Muscle layer of duodenum (tissue), 2 donors: ENCODE measurements at regions not wholly inside any gene's neighbourhood (a gene's known extent, or its start where the extent isn't known, plus 50 kb on each side); places are given as distances from the start of the nearest gene placed in this dataset.
"Not testable (repeated sequence)": the region's sequence is repeated elsewhere in the genome, so short reads cannot be mapped to it uniquely, and the experiment has no call there.

Source experiments
- H3K27ac ChIP-seq: one replicate; pipeline ENCODE4 v1.7.0; 2013; ENCODE audit warnings: mild to moderate bottlenecking, low read length
- H3K27me3 ChIP-seq: one replicate; pipeline ENCODE4 v1.7.0; 2013; ENCODE audit warnings: low read depth, mild to moderate bottlenecking, control low read depth, low read length
- H3K36me3 ChIP-seq, 2 donors: one replicate each; pipeline ENCODE4 v1.7.0; 2013; ENCODE audit warnings: low read length in 2 of 2, control low read depth in 1 of 2, mild to moderate bottlenecking in 1 of 2; ENCODE audit not compliant: insufficient read depth in 2 of 2, control insufficient read depth in 1 of 2
- H3K4me1 ChIP-seq, 2 donors: one replicate each; pipeline ENCODE4 v1.7.0; 2013; ENCODE audit warnings: low read length in 2 of 2, mild to moderate bottlenecking in 2 of 2, control low read depth in 1 of 2, moderate library complexity in 1 of 2; ENCODE audit not compliant: insufficient read depth in 2 of 2, control insufficient read depth in 1 of 2
- H3K4me3 ChIP-seq, 2 donors: one replicate each; pipeline ENCODE4 v1.7.0; 2013; ENCODE audit warnings: low read length in 2 of 2, low read depth in 1 of 2, mild to moderate bottlenecking in 1 of 2
- H3K9me3 ChIP-seq, 2 donors: one replicate each; pipeline ENCODE4 v1.7.0; 2013; ENCODE audit warnings: low read length in 2 of 2, control low read depth in 1 of 2, mild to moderate bottlenecking in 1 of 2; ENCODE audit not compliant: control insufficient read depth in 1 of 2
- donor health status: healthy.

- Histone ChIP-seq H3K4me1 (no peaks in the 10 kb centered on the region), H3K27ac (no peak overlapping the region), H3K36me3 (no peaks in the 10 kb centered on the region), H3K4me3 (no peak overlapping the region), H3K27me3 (no peaks in the 10 kb centered on the region), H3K9me3 (peaks cover 0 to 20% of the 10 kb centered on the region in 2 donors)
Measured at GRCh38 chr6:86529635-86530034, 407.7 kb upstream of the HTR1E start.

- Histone ChIP-seq H3K4me1 (no peaks in the 10 kb centered on the region), H3K4me3 (no peak overlapping the region), H3K36me3 (no peaks in the 10 kb centered on the region), H3K27ac (no peak overlapping the region), H3K9me3 (peaks cover 0 to 28% of the 10 kb centered on the region in 2 donors), H3K27me3 (no peaks in the 10 kb centered on the region)
Measured at GRCh38 chr6:86526238-86526637, 411.1 kb upstream of the HTR1E start.

DNA sequence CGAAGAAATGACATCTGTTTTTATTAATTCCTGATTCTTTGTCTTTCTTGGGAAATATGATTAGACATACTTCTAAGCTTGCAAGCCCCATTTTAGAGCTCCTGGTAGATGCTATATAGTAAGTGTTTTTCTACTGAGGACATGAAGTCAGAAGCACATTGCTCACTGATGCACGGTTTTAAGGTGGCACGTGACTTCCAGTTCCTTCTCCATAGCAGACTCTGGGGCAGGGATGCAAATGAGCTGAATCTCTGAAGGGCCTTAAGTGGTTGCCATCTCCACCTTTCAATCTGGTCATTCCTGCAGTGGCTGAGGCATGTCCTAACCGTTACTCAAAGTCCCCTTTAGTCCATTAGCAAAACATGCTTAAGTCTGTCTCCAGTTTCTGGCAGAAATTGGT lies 421.2 kb upstream of the HTR1E start:
- H3K4me3 ChIP-seq = no peak overlapping the region
- H3K27ac ChIP-seq = no peak overlapping the region
- no peaks in the 10 kb centered on the region for H3K27me3 ChIP-seq
- H3K4me1 ChIP-seq = no peaks in the 10 kb centered on the region
- H3K9me3 ChIP-seq = no peaks in the 10 kb centered on the region
- H3K36me3 ChIP-seq = no peaks in the 10 kb centered on the region

- Histone ChIP-seq H3K36me3 (no peaks in the 10 kb centered on the region), H3K27me3 (no peaks in the 10 kb centered on the region), H3K27ac (no peak overlapping the region), H3K9me3 (no peaks in the 10 kb centered on the region), H3K4me3 (no peak overlapping the region), H3K4me1 (no peaks in the 10 kb centered on the region)
Measured at GRCh38 chr6:86511962-86512361, 425.4 kb upstream of the HTR1E start.

DNA sequence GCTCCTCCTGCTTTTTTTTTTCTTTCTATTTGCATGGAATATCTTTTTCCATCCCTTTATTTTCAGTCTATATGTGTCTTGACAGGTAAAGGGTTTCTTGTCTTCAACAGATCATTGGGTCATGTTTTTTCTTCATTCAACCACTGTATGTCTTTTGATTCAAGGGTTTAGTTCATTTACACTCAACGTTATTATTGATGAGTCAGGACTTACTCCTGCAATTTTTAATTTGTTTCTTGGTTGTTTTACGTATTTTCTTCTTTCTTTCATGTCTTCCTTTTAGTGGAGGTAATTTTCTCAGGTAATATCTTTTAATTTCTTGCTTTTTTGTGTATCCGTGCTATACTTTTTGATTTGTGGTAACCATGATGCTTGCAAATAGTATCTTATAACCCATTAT lies 429.1 kb upstream of the HTR1E start:
- H3K4me1 ChIP-seq = no peaks in the 10 kb centered on the region
- no peak overlapping the region for H3K4me3 ChIP-seq
- no peak overlapping the region for H3K27ac ChIP-seq
- H3K27me3 ChIP-seq = no peaks in the 10 kb centered on the region
- H3K36me3 ChIP-seq = no peaks in the 10 kb centered on the region
- no peaks in the 10 kb centered on the region for H3K9me3 ChIP-seq

DNA sequence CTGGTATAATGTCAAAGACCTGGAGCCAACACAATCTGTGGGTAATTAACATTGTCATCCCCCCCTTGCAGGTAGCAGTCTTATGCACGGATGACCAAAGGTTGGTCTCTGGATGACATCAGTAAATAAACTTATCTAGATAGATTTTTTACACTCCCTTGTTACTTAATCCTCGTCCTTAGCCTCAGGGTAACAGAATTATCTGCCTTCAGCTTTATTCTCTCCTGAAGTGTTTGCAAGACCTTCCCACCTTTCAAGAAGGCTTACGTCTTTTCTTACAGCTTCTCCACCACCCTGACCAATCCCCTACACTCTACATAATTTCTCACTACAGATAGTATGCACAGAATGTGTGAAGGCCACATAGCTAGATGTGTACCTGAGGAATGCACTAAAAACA lies 434.8 kb upstream of the HTR1E start:
- Histone ChIP-seq H3K9me3 (peaks cover 0 to 5% of the 10 kb centered on the region in 2 donors), H3K27ac (no peak overlapping the region), H3K4me1 (no peaks in the 10 kb centered on the region), H3K27me3 (no peaks in the 10 kb centered on the region), H3K4me3 (no peak overlapping the region), H3K36me3 (no peaks in the 10 kb centered on the region)

GRCh38 chr6:86500035-86500434 lies 437.3 kb upstream of the HTR1E start:
- H3K9me3 ChIP-seq = peaks cover 0 to 8% of the 10 kb centered on the region in 2 donors
- H3K27ac ChIP-seq = no peak overlapping the region
- H3K27me3 ChIP-seq = no peaks in the 10 kb centered on the region
- no peaks in the 10 kb centered on the region for H3K36me3 ChIP-seq
- no peaks in the 10 kb centered on the region for H3K4me1 ChIP-seq
- no peak overlapping the region for H3K4me3 ChIP-seq

- not testable (repeated sequence) for H3K4me1 ChIP-seq, H3K36me3 ChIP-seq, H3K9me3 ChIP-seq, H3K27ac ChIP-seq, H3K4me3 ChIP-seq, H3K27me3 ChIP-seq
Measured at GRCh38 chr6:86489042-86489441, 448.3 kb upstream of the HTR1E start.

DNA sequence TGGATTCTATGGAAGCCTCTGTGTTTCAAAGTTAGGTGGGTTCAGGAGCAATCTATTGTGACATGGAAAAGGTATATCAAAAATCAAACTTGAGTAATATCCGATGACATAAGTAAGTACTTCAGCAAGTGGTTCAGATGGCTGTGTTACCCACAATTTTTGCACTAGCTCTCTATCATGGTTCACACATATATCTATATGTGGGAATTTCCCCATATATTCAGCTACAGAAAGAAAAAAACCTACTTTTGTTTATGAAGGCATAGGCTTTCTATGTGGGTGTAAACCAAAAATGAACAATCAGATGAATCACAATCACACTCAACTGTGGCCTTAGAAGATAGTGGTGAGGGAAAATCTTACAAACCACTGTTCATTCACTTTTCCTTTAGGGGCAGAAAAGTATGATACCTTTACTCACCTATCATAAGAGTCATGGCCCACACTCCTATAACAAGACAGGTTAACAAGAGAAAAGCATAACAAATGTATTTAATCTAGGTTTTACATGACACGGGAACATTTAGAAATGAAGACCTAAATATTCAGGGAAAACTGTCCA lies 449.6 kb upstream of the HTR1E start:
- Histone ChIP-seq H3K4me3 (no peak overlapping the region), H3K4me1 (no peaks in the 10 kb centered on the region), H3K9me3 (peaks cover 0 to 2% of the 10 kb centered on the region in 2 donors), H3K27me3 (no peaks in the 10 kb centered on the region), H3K27ac (no peak overlapping the region), H3K36me3 (no peaks in the 10 kb centered on the region)

DNA sequence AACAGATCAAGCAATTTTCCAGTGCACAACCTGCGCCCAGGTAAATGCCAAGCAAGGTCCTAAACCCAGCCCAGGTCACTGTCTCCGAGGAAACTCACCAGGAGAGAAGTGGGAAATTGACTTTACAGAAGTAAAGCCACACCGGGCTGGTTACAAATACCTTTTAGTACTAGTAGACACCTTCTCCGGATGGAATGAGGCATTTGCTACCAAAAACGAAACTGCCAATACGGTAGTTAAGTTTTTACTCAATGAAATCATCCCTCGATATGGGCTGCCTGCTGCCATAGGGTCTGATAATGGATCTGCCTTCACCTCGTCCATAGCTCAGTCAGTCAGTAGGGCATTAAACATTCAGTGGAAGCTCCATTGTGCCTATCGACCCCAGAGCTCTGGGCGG lies 459.0 kb upstream of the HTR1E start:
- not testable (repeated sequence) for H3K36me3 ChIP-seq, H3K27ac ChIP-seq, H3K4me3 ChIP-seq, H3K4me1 ChIP-seq, H3K9me3 ChIP-seq, H3K27me3 ChIP-seq

- H3K27ac ChIP-seq = no peak overlapping the region
- no peaks in the 10 kb centered on the region for H3K4me1 ChIP-seq
- H3K4me3 ChIP-seq = no peak overlapping the region
- H3K27me3 ChIP-seq = no peaks in the 10 kb centered on the region
- H3K36me3 ChIP-seq = no peaks in the 10 kb centered on the region
- H3K9me3 ChIP-seq = no peaks in the 10 kb centered on the region
Measured at GRCh38 chr6:86477500-86478148, 459.7 kb upstream of the HTR1E start.

GRCh38 chr6:86476311-86476710 lies 461.0 kb upstream of the HTR1E start:
- H3K27me3 ChIP-seq = no peaks in the 10 kb centered on the region
- H3K4me1 ChIP-seq = no peaks in the 10 kb centered on the region
- H3K4me3 ChIP-seq = no peak overlapping the region
- no peaks in the 10 kb centered on the region for H3K36me3 ChIP-seq
- H3K27ac ChIP-seq = no peak overlapping the region
- no peaks in the 10 kb centered on the region for H3K9me3 ChIP-seq
